ENCODE measurements at regions not wholly inside any gene's neighbourhood (a gene's known extent, or its start where the extent isn't known, plus 50 kb on each side); places are given as distances from the start of the nearest gene placed in this dataset.

DNA sequence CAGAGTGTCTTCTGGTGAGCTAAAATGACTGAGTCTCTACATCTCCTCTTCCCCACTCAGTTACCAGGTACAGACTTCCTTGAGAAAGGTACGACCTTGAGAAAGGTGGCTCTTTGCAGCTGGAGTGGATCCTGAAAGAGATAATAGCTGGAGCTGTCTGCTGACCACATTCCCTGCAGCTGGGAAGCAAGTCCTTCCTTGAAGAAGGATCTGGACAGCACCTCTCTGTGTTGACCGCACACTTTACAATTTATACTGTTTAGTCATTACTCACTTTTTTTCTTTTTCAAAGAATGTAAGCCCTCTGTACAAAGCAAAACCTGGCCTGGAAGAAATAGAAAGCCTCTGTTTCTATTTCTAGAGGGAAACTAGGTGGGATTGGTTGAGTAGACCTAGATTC, 148.8 kb downstream of the MACIR start:
- CTCF ChIA-PET, result interaction anchor here (1.3 to 1.5 kb wide), 2 partner anchors 14 to 67 kb away, joined by 4 read pairs; no protein-coding TSS in a partner anchor

More for the DNA sequence above, 148.8 kb downstream of the MACIR start:
- Histone ChIP-seq H3K36me3 (ENCODE audit: control insufficient read depth, insufficient read depth, low read length) (no peaks in the 10 kb centered on the region), H2BK20ac (ENCODE audit: low read depth, low read length) (no peak overlapping the region), H2BK5ac (ENCODE audit: low read depth, low read length, poor library complexity, severe bottlenecking) (no peak overlapping the region), H2AFZ (replicated peaks; ENCODE audit: low read length, poor library complexity) (peak overlapping the region; percentile 47), H3K9me3 (ENCODE audit: control insufficient read depth, insufficient read depth, low read length) (no peaks in the 10 kb centered on the region), H3K4me3 (ENCODE audit: insufficient read depth, low read depth, low read length) (no peak overlapping the region), H3K18ac (ENCODE audit: low read depth, low read length) (no peak overlapping the region), H3K9ac (ENCODE audit: low read depth, low read length) (no peak overlapping the region), H4K5ac (ENCODE audit: low read depth, low read length) (no peak overlapping the region), H4K8ac (ENCODE audit: low read depth in 2 of 2, low read length in 2 of 2) (no peak overlapping the region), H4K91ac (ENCODE audit: insufficient read depth, low read depth, low read length) (no peak overlapping the region), H2BK15ac (ENCODE audit: low read depth, low read length) (no peak overlapping the region), H3K4me1 (ENCODE audit: control insufficient read depth, insufficient read depth, low read length) (no peaks in the 10 kb centered on the region), H3K56ac (ENCODE audit: extremely low read depth, insufficient read depth, low read length) (no peak overlapping the region), H3K23ac (ENCODE audit: low read depth, low read length) (no peak overlapping the region), H4K20me1 (ENCODE audit: insufficient read depth, low read length) (no peaks in the 10 kb centered on the region), H3K79me1 (ENCODE audit: low read depth in 1 of 2, low read length in 2 of 2) (no peaks in the 10 kb centered on the region), H2AK9ac (replicated peaks; ENCODE audit: low read depth, low read length, poor library complexity) (no peak overlapping the region), H2AK5ac (ENCODE audit: low read depth, low read length) (no peak overlapping the region), H3K9me1 (ENCODE audit: insufficient read depth, low read length) (no peaks in the 10 kb centered on the region), H3K4me2 (ENCODE audit: low read depth, low read length) (no peak overlapping the region), H3K27ac (ENCODE audit: insufficient read depth, low read length) (no peak overlapping the region), H3K27me3 (ENCODE audit: control insufficient read depth, insufficient read depth, low read length) (peaks cover 6% of the 10 kb centered on the region), H3K14ac (replicated peaks; ENCODE audit: low read depth, low read length) (no peak overlapping the region), H2BK120ac (ENCODE audit: low read depth, low read length) (no peak overlapping the region), H3K4ac (ENCODE audit: low read depth, low read length) (no peak overlapping the region)
- TF ChIP-seq RFX5 (IDR thresholded peaks at IDR 0.05; ENCODE audit: low read depth, low read length) (no peak), BHLHE40 (IDR thresholded peaks at IDR 0.05; ENCODE audit: low read depth, low read length) (peak; percentile 8; the same call in 1 of the 2 replicates), MAFK (IDR thresholded peaks at IDR 0.05; ENCODE audit: low read depth, low read length) (no peak), POLR2A (IDR thresholded peaks at IDR 0.05; ENCODE audit: low read depth, low read length) (no peak), MXI1 (IDR thresholded peaks at IDR 0.05; ENCODE audit: borderline replicate concordance, low read depth, low read length) (no peak)
- TF ChIP-seq, protein P1, sequence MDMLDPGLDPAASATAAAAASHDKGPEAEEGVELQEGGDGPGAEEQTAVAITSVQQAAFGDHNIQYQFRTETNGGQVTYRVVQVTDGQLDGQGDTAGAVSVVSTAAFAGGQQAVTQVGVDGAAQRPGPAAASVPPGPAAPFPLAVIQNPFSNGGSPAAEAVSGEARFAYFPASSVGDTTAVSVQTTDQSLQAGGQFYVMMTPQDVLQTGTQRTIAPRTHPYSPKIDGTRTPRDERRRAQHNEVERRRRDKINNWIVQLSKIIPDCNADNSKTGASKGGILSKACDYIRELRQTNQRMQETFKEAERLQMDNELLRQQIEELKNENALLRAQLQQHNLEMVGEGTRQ (IDR thresholded peaks at IDR 0.05; ENCODE audit: low read depth, low read length), result no peak
- TF ChIP-seq, protein P2, sequence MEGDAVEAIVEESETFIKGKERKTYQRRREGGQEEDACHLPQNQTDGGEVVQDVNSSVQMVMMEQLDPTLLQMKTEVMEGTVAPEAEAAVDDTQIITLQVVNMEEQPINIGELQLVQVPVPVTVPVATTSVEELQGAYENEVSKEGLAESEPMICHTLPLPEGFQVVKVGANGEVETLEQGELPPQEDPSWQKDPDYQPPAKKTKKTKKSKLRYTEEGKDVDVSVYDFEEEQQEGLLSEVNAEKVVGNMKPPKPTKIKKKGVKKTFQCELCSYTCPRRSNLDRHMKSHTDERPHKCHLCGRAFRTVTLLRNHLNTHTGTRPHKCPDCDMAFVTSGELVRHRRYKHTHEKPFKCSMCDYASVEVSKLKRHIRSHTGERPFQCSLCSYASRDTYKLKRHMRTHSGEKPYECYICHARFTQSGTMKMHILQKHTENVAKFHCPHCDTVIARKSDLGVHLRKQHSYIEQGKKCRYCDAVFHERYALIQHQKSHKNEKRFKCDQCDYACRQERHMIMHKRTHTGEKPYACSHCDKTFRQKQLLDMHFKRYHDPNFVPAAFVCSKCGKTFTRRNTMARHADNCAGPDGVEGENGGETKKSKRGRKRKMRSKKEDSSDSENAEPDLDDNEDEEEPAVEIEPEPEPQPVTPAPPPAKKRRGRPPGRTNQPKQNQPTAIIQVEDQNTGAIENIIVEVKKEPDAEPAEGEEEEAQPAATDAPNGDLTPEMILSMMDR (conservative IDR thresholded peaks at IDR 0.05; ENCODE audit: low read depth, low read length), result no peak
- POLR2A ChIA-PET (ENCODE audit: unreplicated experiment), result no interaction called here
- peak; percentile 57 for ATAC-seq (ENCODE audit: low read depth)
- WGBS, 2 experiments (ENCODE audit: extremely low coverage in 2 of 2, insufficient read length in 1 of 2), result 67% methylated on average over 1 of the region's 2 CpGs; no CpG with 5 or more reads in 1 of the 2 experiments
- peak; percentile 53 for DNase-seq
- BruUV-seq (replicated peaks), result no TSS peak
- dilution Hi-C loops (cut with HindIII; ENCODE audit: low sequenced_read_pairs, unreplicated experiment) (no loop called here), in situ Hi-C loops (cut with MboI; ENCODE audit: low sequenced_read_pairs) (no loop called here), intact Hi-C loops (cut with micrococcal nuclease) (no loop called here)
